GM21423 (cell line): ENCODE measurements at regions not wholly inside any gene's neighbourhood (a gene's known extent, or its start where the extent isn't known, plus 50 kb on each side); places are given as distances from the start of the nearest gene placed in this dataset.

Source experiments
- ATAC-seq: cut with Tn5 transposase; IDR thresholded peaks from one replicate; pipeline ENCODE4 v1.9.1; 2021; ENCODE audit warnings: mild to moderate bottlenecking, moderate library complexity; ENCODE audit not compliant: unreplicated experiment

DNA sequence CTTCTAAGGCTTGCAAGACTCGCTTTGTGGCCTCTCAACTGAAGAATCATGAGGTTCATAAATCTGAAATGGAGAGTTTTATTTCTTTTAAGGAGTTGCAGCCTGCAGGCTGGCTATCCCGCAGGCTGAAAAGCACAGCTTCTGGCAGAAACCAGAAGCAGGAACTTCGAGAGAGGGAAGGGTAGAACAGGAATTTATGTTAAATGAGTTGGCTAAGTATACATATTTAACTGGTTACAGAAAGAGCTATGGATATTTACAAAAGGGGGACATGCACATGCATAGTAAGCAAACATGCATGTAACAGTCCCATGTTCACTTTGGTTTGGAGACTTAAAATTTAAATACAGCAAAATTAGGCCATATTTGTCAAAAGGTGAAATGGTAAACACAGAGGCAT, 787.0 kb downstream of the TFAP2A start:
- ATAC-seq: no peak

DNA sequence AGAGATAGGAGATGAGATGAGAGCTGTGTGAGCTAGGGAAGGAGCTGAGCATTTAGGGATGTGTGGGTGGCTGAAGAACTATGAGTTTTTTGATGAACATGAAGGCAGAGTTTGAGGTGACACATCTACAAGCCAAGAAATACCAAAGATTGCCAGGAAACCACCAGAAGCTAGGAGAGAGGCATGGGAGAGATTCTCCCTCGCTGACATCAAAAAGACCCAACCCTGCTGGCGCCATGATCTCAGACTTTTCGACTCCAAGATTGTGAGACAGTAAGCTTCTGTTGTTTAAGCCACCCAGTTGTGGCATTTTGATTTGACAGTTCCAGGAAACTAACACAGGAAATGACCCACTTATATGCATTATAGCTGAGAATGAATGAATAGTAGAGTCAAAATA, 790.9 kb downstream of the TFAP2A start:
- ATAC-seq: no peak

DNA sequence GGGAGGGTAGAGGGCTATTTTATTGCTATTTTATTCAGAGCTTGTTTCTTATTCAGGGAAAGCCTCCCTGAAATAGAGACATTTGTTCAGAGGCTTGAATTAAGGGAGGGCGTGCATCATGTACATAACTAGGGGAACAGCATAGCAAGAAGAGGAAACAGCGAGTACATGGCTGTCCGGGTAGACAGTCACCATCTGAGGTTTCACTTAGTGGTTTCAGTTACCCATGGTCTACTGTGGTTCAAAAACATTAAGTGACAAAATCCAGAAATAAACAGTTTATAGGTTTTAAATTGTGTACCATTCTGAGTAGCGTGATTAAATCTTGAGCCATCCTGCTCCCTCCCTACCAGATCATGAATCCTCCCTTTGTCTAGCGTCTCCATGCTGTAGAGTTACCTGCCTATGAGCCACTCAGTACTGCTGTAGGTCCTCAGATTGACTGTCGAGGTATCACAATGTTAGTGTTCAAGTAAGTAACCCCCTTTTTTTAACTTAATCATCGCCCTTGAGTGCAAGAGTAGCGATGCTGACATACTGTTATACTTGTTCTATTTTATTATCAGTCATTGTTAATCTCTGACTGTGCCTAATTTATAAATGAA, 791.5 kb downstream of the TFAP2A start:
- ATAC-seq: no peak

- no peak for ATAC-seq
Measured at GRCh38 chr6:9621276-9621675, 793.6 kb downstream of the TFAP2A start.

DNA sequence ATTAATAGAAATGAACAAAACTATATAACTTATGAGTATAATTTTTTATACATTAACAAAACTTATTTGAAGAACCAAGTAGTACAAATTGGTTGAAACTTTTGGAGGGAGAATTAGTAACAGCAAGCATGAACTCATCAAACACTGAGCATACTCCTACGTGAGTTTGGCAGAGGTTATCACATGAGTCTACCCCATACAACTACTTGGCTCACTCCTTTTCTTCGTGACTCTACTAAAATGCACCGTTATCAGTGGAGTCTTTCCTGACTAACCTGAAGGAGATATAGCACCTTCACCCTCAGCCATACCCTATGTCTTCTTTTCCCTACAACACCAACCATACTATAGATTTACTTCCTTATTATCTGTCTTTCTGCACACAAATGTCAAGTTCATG, 794.2 kb downstream of the TFAP2A start:
- no peak for ATAC-seq

GRCh38 chr6:9620263-9620662, 794.6 kb downstream of the TFAP2A start:
- ATAC-seq: no peak

- no peak for ATAC-seq
Measured at GRCh38 chr6:9614778-9615177, 800.1 kb downstream of the TFAP2A start.

DNA sequence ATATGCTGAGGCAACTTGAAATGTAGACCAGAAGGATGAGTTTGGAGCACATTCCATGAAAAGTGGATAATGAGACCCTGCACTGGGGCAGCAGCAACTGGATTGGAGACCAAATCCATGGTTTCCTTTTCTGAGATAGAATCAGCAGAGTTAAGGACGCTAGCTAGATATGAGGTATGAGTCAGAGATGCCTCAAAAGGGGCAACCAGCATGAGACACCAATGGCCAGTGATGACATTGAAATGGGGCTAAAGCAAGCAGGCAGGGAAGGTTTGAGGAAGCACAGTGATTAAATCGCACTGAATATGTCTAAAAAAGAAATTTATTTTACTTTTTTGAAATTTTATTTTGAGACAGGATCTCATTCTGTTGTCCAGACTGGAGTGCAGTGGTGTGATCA, 802.4 kb downstream of the TFAP2A start:
- no peak for ATAC-seq

DNA sequence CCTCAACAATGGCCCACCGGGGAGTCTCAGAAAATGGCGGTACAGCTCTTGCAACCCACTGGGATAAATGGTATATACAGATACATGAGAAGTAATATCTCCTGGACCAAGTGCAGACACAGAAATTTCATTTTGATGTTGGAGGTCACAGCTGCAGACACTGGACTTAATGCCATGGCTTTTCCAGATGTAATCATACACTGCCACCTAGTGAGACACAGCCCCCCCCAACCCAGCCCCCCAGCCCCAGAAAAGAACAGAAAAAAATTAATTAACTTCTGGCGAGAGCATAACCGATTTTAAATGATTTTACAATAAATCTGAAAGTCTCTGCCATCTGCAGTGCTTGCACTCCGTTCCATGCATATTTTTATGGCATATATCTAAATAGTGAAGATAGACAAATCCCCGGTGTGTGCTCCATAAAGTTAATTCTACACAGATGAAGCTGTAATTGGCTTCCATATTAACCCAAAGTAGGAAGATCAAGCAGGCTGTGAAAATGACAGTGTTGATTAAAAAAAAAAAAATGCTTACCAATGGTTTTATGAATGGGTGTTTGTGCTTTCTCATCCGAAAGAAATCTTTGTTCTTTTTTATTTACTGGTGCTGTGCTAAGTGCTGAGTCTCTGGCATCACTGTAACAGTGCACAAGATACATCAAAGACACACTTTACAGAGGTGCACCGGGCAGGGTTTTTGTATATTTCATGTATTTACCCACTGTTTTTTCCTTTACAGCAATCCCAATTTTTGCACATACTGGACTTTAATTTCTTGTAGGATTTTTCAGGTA, 804.1 kb downstream of the TFAP2A start:
- no peak for ATAC-seq

DNA sequence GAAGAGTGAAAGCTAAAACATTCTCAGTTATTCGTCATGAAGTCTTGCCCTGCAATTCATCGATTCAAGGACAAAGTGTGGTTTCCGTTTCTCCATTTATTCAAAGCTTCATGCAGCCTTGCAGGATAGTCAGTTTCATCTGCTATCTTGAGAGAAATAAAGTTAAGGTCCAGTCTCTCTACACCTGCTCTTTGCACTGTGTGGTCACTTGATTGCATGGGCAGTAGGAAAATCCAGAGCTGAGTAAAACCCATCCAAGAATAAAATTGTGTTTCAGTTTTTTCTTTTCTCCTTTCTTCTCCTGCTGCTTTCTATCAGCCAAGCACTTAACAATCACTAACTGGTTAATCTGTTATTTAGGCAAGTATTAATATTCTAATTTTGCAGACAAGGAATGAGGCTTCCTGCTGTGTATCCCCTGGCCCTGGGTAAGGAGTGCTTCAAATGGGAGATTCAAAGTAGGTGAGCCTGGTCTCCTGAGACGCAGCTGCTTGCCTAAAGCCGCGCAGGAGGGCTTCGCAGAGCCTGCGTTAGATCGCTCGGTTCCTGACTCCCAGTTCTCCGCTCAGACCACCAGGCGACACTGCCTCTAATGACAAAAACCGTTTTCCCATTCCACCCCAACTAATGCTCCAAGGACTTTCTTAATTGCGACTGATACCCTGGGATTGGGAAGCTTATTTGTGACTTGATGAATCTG, 808.3 kb downstream of the TFAP2A start:
- ATAC-seq: no peak

GRCh38 chr6:9594746-9595145, 820.1 kb downstream of the TFAP2A start:
- ATAC-seq: no peak

GRCh38 chr6:9593554-9593953, 821.3 kb downstream of the TFAP2A start:
- ATAC-seq: no peak

GRCh38 chr6:9583753-9584352, 831.0 kb downstream of the TFAP2A start:
- no peak for ATAC-seq

DNA sequence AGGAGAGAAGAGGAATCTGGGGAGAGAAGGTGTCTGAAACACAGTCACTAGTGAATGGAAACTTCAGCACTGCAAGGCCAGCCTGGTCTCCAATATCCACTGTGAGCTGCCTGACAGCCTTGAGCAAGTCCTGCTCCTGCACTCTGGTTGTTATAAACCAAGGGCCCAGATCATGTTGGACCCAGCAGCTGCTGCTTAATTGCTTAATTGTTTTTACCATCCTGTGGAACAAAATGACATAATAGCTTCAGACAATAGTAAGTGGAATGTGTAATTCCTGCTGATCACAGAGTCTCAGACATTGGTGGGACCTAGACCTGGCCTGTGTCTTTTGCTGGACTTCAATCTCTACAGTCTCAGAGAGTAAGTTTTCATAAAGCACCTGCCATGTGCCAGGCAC, 833.7 kb downstream of the TFAP2A start:
- no peak for ATAC-seq

GRCh38 chr6:9576521-9576920, 838.4 kb downstream of the TFAP2A start:
- no peak for ATAC-seq

DNA sequence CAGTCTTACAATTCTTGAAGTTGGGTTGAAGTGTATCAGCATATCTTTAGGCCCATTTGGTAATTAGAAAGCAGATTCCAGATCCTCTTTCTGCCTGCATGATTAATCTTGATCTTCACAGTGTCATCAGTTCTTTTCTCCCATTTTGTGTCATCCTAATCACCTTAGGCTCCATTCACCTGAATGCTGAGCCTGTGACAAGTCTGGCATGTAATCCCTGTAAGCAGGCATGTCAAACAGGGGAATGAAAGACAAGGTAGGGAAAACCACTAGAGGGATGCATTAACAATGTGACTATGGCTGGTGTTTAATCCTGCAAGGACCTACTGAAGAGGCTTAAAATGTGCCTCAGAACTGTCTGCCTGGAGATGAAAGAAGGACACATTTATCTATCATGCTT, 848.8 kb downstream of the TFAP2A start:
- ATAC-seq: no peak

DNA sequence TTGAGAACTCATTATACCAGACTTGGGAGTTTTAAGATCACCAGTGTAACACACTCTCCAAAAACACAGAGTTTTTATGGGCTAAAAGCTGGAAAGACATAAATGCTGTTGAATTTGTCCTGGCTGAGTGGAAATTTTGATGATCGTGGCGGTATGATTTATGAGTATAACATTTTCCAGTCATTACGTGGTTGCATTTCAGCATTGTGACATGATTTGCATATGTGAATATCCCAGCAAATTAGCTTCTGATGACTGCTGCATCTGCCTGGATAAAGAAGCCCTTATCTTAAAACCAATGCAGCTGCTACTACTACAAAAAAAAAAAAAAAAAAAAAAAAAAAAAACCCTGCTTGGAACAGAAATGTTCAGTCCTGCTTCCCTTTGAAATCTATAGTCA, 850.9 kb downstream of the TFAP2A start:
- ATAC-seq: no peak

DNA sequence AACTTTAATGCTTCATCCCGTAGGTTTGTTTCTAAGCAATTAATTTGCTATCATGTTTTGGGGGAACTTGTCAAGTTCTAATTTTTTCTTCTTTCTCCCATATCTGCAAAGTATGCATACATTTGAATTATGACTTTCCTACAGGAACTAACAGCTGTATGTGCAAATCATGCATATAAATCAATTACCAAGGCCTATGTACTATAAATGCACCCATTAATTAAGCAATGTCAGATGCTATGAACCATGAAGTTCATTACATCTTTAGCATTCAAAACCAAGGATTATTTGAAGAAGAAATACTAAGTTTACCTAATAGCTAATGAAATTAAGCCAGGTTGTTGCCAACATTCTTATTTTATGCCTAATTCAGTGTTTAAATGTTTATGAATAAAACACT, 851.3 kb downstream of the TFAP2A start:
- no peak for ATAC-seq

DNA sequence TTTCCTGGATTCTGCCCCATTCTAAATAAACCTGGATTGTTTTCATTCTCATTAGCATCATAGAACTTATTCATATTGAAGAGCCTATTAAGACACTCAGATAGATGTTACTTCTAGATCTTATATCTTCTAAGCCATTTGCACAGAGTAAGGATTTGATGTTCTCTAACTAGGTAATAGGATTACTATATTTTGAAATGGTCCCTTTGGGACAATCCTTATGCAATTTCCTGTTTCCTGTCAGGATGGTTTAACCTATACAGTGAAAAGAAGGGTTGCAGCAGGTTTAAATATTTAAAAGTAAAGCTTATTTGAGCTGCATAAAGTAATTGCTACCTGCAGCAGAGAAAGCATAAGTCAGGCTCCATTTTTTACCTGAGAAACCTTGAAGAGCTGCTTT, 860.1 kb downstream of the TFAP2A start:
- no peak for ATAC-seq

GRCh38 chr6:9554323-9554722, 860.6 kb downstream of the TFAP2A start:
- ATAC-seq: no peak

DNA sequence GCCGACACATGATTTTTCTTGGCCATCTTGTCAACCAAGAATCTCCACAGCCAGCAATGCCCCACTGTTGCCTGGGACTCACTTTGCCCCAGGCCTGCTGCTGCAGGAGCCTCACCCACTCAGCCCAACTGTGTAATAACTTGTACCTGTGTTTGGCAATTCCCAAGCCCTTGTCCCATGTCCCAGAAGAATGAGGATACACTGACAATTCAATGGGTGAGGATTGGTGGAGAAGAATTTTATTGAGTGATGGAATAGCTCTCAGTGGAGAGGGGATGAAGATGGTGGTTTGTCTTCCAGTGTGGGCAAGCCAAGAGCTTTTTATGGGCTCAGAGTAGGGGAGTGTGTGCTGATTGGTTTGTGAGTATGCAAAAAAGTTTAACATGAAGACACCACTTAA, 861.9 kb downstream of the TFAP2A start:
- no peak for ATAC-seq

DNA sequence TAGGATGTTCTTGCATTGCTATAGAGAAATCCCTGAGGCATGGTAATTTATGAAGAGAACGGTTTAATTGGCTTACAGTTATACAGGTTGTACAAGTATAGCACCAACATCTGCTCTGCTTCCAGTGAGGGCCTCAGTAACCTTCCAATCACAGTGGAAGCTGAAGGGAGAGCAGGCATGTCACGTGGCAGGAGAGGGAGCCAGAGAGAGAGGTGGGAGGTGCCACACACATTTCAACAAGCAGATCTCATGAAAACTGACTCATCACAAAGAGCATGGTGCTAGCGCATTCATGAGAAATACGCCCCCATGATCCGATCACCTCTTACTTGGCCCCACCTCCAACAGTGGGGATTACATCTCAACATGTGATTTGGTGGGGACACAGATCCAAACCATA, 871.2 kb downstream of the TFAP2A start:
- no peak for ATAC-seq
